Right ventricle myocardium superior (tissue), 1 donor: ENCODE measurements at regions not wholly inside any gene's neighbourhood (a gene's known extent, or its start where the extent isn't known, plus 50 kb on each side); places are given as distances from the start of the nearest gene placed in this dataset.

Source experiments
- ATAC-seq: fragments of 200-7000 bp; cut with Tn5 transposase; one replicate; pipeline ENCODE4 v1.9.1; 2020; ENCODE audit warnings: mild to moderate bottlenecking; ENCODE audit not compliant: poor library complexity
- DNase-seq: peaks from one replicate; pipeline ENCODE4 v3.0.0-alpha.2; 2020
- intact Hi-C: fragments of 100-400 bp; cut with DNase I; formaldehyde crosslinking; loops from one replicate; pipeline ENCODE4 v1.11.2; 2022
- donor health status: DM: no; HTN: yes; CAD: no; lungs with severe emphysema.

GRCh38 chr6:40915165-40915564 is 123.9 kb downstream of the UNC5CL start:
- intact Hi-C loops = no loop called here

GRCh38 chr6:40914005-40914404 is 125.0 kb downstream of the UNC5CL start:
- no peak for DNase-seq
- no peak for ATAC-seq
- intact Hi-C loops = no loop called here

More at GRCh38 chr6:40915165-40915564, 123.9 kb downstream of the UNC5CL start:
- ATAC-seq (no peak), DNase-seq (no peak)

DNA sequence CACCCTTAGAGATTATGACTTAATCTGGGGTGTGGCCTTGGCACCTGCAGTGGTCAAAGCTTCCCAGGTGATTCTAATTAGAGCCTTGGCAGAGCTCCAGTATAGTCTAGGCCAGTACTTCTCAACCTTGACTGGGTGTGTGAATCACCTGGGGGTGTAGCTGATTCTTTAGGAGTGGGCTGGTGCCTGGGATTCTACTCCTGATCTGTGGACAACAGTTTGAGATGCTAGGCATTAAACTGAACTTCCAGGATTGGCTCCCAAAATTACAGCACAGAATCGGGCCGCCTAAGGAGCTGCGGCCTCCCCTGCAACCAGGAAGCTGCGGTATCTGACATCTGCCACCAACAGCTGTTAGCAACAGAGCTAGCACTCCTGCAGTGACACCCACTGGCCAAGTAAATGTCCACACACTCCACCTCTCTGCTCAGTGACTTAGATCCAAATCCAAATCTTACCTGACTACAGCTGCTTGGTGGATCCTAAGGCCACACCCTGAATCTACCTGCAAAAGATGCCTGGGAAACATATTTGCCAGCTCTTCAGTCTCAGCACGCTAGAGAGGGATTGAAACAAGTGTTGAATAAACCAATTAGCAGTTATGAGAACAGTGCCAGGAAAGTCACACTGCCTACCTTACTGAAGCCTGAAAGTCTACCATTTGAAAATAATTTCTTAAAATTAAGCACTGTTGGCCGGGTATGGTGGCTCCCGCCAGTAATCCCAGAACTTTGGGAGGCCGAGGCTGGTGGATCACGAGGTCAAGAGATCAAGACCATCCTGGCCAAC is 126.7 kb downstream of the UNC5CL start:
- ATAC-seq (peak; percentile 96), DNase-seq (peak; percentile 50)
- intact Hi-C loops = no loop called here

DNA sequence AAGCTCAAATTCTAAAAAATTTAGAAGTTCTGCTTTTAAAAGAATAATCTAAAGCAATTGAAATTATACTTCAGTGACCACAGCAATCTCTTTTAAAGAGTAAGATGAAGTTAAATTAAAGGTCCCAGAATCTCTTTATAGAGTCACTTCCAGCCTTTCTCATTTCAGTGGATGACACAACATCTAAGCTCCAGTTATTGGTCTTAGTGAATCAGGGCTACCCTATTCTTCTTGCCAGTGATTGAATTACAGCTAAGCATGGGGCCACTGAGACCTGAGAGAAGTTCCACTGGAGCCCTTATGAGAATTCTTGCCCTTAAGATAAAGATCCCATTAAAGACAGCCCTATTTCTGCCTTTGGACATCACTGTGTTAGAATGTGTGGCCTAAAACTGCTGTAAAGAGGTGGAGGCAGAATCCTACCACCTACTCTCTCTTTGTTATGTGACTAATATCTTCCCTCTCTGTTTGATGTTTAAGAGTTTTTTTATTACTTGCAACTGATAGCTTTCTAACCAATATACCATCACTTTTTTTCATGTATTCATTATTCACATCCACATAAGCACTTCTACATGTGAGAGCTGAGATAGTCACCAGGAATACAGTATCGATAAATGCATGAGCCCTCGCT is 128.6 kb downstream of the UNC5CL start:
- intact Hi-C loops = no loop called here
- no peak for DNase-seq
- ATAC-seq = no peak

- DNase-seq (no peak), ATAC-seq (no peak)
- intact Hi-C loops = no loop called here
Measured at GRCh38 chr6:40909811-40910210, 129.2 kb downstream of the UNC5CL start.

GRCh38 chr6:40907198-40907701 is 131.8 kb downstream of the UNC5CL start:
- intact Hi-C loops = no loop called here
- peak; percentile 32 for ATAC-seq
- peak; percentile 56 for DNase-seq

- DNase-seq (no peak), ATAC-seq (no peak)
- intact Hi-C loops = no loop called here
Measured at GRCh38 chr6:40906759-40907158, 132.3 kb downstream of the UNC5CL start.

DNA sequence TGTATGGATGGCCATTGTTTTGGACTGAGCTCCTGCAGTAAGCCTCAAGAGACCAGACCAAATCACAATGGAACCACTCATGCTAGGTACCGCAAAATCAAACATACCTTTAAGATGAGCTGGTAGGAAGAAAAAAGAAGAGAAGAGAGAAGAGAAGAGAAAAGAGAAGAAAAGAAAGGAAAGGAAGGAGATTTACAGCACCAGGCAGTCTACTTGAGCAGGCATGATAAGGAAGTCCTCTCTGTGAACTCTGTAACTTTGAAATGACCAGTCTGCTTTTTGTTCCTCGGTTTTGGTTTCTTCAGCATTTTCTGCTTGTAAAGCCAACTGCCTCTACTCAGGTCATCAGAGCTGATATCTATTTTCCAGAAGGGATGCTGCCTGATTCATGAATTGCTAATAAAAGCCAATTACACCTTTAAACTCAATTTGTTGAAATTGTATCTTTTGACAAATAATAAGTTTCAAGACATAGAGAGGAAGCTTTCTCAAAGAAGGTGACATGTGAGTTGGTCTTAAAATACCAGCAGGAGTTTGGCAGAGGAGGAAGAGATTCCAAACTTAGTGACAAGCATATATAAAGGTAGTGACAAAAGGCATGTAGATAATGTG is 134.3 kb downstream of the UNC5CL start:
- intact Hi-C loops = no loop called here
- no peak for DNase-seq
- no peak for ATAC-seq

- intact Hi-C loops = no loop called here
- ATAC-seq (no peak), DNase-seq (no peak)
Measured at GRCh38 chr6:40903456-40903855, 135.6 kb downstream of the UNC5CL start.

GRCh38 chr6:40901322-40902055 is 137.5 kb downstream of the UNC5CL start:
- peak; percentile 44 for ATAC-seq
- DNase-seq = no peak
- intact Hi-C loops = no loop called here

GRCh38 chr6:40900791-40901190 is 138.2 kb downstream of the UNC5CL start:
- intact Hi-C loops = no loop called here
- ATAC-seq (peak; percentile 90), DNase-seq (no peak)

GRCh38 chr6:40899684-40900155 is 139.3 kb downstream of the UNC5CL start:
- ATAC-seq = peak; percentile 12
- DNase-seq = no peak
- intact Hi-C loops = loop anchor here (5.0 kb wide), 1 partner anchor 128 kb away; no protein-coding TSS in a partner anchor

DNA sequence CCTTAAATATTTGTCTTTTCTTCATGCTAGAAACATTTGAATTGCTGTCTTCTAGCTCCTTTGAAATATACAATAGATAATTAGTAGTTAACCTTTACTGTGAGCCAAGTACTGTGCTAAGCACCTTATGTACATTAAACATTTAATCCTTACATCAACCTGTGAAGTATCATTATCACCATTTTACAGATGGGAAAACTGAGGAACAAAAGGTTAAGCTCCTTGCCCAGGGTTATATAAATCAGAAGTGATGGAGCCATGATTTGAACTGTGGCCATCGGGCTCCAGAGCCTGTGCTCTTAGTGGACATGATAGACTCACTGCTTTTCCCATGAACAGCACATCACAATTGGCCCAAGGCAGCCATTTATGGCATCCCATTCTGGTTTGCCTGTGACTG is 140.9 kb downstream of the UNC5CL start:
- no peak for ATAC-seq
- no peak for DNase-seq
- intact Hi-C loops = loop anchor here (5.0 kb wide), 1 partner anchor 129 kb away; no protein-coding TSS in a partner anchor

GRCh38 chr6:40897390-40898003 is 141.5 kb downstream of the UNC5CL start:
- intact Hi-C loops = loop anchor here (5.0 kb wide), 1 partner anchor 130 kb away; no protein-coding TSS in a partner anchor
- ATAC-seq = no peak
- DNase-seq = no peak

DNA sequence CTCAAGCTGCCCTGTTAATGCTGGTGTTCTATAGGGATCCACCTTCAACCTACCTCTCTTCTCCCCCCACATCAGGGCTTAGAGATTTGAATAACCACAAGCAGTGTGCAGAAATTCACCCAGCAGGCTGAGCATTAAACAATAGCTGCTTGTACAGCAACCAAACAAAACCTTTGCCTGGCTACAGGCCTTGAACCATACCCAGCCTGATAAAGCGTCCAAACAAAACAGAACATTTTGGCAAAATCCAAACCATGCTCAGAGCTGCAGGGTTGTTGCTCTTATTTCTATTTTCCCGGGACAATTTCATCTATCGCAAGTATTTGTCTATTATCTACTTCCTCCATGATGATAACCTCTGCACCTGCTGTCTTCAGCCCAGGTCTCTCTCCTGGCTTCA is 142.3 kb downstream of the UNC5CL start:
- intact Hi-C loops = loop anchor here (5.0 kb wide), 1 partner anchor 131 kb away; no protein-coding TSS in a partner anchor
- ATAC-seq = no peak
- DNase-seq = no peak

GRCh38 chr6:40894962-40895799 is 143.8 kb downstream of the UNC5CL start:
- intact Hi-C loops = loop anchor here (5.0 kb wide), 1 partner anchor 132 kb away; no protein-coding TSS in a partner anchor
- peak; percentile 72 for DNase-seq
- ATAC-seq = peak; percentile 89

DNA sequence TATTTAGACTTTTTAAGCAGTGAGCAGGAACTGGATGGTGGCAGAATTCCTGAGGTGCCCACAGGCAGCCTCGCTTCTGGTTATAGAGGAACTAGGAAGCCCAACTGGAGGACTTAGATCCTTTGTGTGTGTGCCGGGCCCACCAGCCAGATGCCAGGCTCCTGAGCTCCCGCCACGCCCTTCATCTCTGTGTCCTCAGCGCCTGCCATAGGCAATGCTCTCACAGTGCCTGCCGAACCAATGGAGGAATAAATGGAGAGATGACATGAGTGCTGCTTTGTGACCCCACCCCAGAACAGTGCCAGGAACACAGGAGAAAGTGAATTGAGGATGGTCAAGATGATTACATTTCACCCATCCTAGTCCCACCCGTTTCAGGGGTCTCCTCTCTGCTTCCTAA is 146.0 kb downstream of the UNC5CL start:
- intact Hi-C loops = no loop called here
- DNase-seq (no peak), ATAC-seq (no peak)
